OCI-LY7 (cell line): ENCODE measurements at regions not wholly inside any gene's neighbourhood (a gene's known extent, or its start where the extent isn't known, plus 50 kb on each side); places are given as distances from the start of the nearest gene placed in this dataset.

ENCODE experiments used
- BruUV-seq: library from RNA; stranded (reverse); fragments of 400-500 nt; replicated peaks from 2 replicates; lab custom pipeline; 2021; lab: Mats Ljungman, UMichigan
- CTCF ChIA-PET: fragments of 300-600 bp; sonication (Branson Sonifier 250); formaldehyde crosslinking; loops from one replicate; lab custom pipeline; 2022; ENCODE audit warnings: antibody characterized with exemption; ENCODE audit not compliant: unreplicated experiment; lab: Charles Lee
- POLR2A ChIA-PET: fragments of 300-600 bp; sonication (Branson Sonifier 250); formaldehyde crosslinking; loops from one replicate; lab custom pipeline; 2022; ENCODE audit warnings: antibody characterized with exemption; lab: Charles Lee
- DNase-seq: peaks from one replicate; pipeline ENCODE4 v3.0.0-alpha.2; 2015; ENCODE audit warnings: low spot score
- H2AFZ ChIP-seq: fragments of 200-600 bp; sonication (generic), shearing (Covaris generic); 2 replicates; pipeline ENCODE4 v1.6.1; 2014; ENCODE audit warnings: mild to moderate bottlenecking, antibody characterized with exemption, low read length, moderate library complexity
- H3K27ac ChIP-seq: fragments of 200-600 bp; sonication (generic); 2 replicates; pipeline ENCODE4 v1.5.1; 2014; ENCODE audit warnings: mixed run types, low read depth, mild to moderate bottlenecking, moderate library complexity, low read length, inconsistent platforms; ENCODE audit not compliant: poor library complexity, severe bottlenecking
- H3K36me3 ChIP-seq: fragments of 200-600 bp; sonication (generic); 2 replicates; pipeline ENCODE4 v1.6.1; 2014; ENCODE audit warnings: mild to moderate bottlenecking, antibody characterized with exemption, low read length, moderate library complexity, mixed read lengths; ENCODE audit not compliant: insufficient read depth
- H3K4me1 ChIP-seq: fragments of 200-600 bp; sonication (generic); 2 replicates; pipeline ENCODE4 v1.5.1; 2014; ENCODE audit warnings: mild to moderate bottlenecking, low read length; ENCODE audit not compliant: insufficient read depth, poor library complexity, severe bottlenecking
- H3K4me2 ChIP-seq: fragments of 200-600 bp; sonication (generic); 2 replicates; pipeline ENCODE4 v1.6.1; 2014; ENCODE audit warnings: mild to moderate bottlenecking, low read length
- H3K4me3 ChIP-seq: fragments of 200-600 bp; sonication (generic); 2 replicates; pipeline ENCODE4 v1.5.1; 2014; ENCODE audit warnings: mild to moderate bottlenecking, low read depth, low read length; ENCODE audit not compliant: poor library complexity, severe bottlenecking
- H3K79me2 ChIP-seq: fragments of 200-600 bp; sonication (generic); 2 replicates; pipeline ENCODE4 v1.6.1; 2016; ENCODE audit warnings: low read depth, mild to moderate bottlenecking, low read length, moderate library complexity, mixed read lengths; ENCODE audit not compliant: insufficient read depth
- H3K9me2 ChIP-seq: fragments of 200-600 bp; sonication (generic); 2 replicates; pipeline ENCODE4 v1.6.1; 2016; ENCODE audit warnings: mild to moderate bottlenecking, low read length, mixed read lengths; ENCODE audit not compliant: insufficient read depth
- H3K9me3 ChIP-seq: fragments of 200-600 bp; sonication (generic); 2 replicates; pipeline ENCODE4 v1.6.1; 2014; ENCODE audit warnings: mild to moderate bottlenecking, mixed run types, low read length, mixed read lengths
- H4K20me1 ChIP-seq: fragments of 200-600 bp; sonication (generic); 2 replicates; pipeline ENCODE4 v1.6.1; 2014; ENCODE audit warnings: mild to moderate bottlenecking, antibody characterized with exemption, low read length, moderate library complexity, mixed read lengths; ENCODE audit not compliant: insufficient read depth
- EZH2phosphoT487 ChIP-seq: fragments of 200-600 bp; sonication (generic); IDR thresholded peaks from 2 replicates; pipeline ENCODE4 v1.6.1; 2018; ENCODE audit warnings: low read depth, borderline replicate concordance, mild to moderate bottlenecking, mixed run types, antibody characterized with exemption, low read length, moderate library complexity, mixed read lengths
- intact Hi-C: fragments of 100-400 bp; cut with micrococcal nuclease; formaldehyde crosslinking; loops from one replicate; pipeline ENCODE4 v1.10.0; 2022; ENCODE audit not compliant: unreplicated experiment
- TF ChIP-seq, protein P1 (sequence below): fragments of 200-600 bp; sonication (generic); conservative IDR thresholded peaks from 2 replicates; pipeline ENCODE4 v1.5.1; 2014; ENCODE audit warnings: mild to moderate bottlenecking, antibody characterized with exemption, low read length, moderate library complexity, mixed read lengths

DNA sequence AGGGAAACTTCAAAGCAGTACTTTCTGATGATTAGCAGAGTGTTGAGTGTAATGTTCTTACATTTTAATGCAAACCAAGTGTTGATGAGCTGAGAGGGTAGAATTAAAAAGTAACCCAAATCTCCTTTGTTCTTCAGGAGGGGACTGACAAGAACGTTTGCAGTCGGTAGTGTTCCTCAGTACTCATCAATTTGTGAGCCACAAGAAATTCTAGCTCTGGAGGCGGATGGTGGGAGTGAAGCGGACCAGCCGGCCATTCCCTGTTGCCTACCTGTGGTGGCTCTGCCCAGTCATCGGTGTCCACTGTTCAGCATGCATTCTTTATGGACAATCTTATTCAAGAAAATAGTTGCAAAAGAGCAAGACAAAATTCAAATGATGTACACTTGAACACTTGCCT lies 438.6 kb upstream of the POU3F3 start:
- Histone ChIP-seq H3K4me3 (no peak overlapping the region), H4K20me1 (no peaks in the 10 kb centered on the region), H3K4me1 (no peaks in the 10 kb centered on the region), H3K4me2 (no peak overlapping the region), H2AFZ (no peak overlapping the region), H3K9me3 (no peaks in the 10 kb centered on the region), H3K9me2 (no peaks in the 10 kb centered on the region), H3K27ac (no peak overlapping the region), H3K36me3 (no peaks in the 10 kb centered on the region), H3K79me2 (no peaks in the 10 kb centered on the region)
- no peak for DNase-seq
- CTCF ChIA-PET: no interaction called here
- intact Hi-C loops: loop anchor here (10.0 kb wide), 1 partner anchor 460 kb away; no protein-coding TSS in a partner anchor
- POLR2A ChIA-PET: no interaction called here
- TF ChIP-seq, protein P1, sequence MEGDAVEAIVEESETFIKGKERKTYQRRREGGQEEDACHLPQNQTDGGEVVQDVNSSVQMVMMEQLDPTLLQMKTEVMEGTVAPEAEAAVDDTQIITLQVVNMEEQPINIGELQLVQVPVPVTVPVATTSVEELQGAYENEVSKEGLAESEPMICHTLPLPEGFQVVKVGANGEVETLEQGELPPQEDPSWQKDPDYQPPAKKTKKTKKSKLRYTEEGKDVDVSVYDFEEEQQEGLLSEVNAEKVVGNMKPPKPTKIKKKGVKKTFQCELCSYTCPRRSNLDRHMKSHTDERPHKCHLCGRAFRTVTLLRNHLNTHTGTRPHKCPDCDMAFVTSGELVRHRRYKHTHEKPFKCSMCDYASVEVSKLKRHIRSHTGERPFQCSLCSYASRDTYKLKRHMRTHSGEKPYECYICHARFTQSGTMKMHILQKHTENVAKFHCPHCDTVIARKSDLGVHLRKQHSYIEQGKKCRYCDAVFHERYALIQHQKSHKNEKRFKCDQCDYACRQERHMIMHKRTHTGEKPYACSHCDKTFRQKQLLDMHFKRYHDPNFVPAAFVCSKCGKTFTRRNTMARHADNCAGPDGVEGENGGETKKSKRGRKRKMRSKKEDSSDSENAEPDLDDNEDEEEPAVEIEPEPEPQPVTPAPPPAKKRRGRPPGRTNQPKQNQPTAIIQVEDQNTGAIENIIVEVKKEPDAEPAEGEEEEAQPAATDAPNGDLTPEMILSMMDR: no peak
- BruUV-seq: no TSS peak

DNA sequence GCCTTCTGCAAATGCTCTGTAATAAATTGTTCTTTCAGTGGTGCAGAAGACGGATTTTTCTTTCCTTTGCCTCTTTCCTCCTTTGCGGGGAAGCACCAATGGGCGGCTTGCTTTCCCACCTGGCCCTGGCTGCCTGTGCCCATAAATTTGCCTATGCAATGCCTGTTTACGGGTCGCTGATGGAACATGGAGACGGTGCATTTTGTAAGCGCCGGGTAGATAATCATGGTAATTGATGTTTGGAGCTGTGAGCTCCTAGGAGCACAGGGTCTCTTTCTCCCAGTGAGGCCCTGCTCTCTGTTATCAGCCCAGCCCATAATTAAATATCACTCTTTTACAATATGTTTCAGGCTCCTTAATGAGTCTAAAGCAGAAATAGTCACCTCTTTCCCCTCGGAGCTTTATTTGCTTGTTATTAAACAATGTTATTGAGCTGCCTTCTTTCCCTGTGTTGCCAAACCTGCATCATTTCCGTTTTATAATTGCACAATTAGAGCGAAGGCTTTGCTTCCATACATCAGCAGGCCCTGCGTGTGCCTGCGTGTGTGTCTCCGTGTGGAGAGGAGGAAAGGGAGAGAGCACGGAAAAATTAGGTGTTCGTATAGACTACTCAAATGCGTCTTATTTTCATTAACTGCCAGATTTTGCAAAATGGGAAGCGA lies 437.4 kb upstream of the POU3F3 start:
- no peak overlapping the region for H3K4me2 ChIP-seq
- H4K20me1 ChIP-seq: no peaks in the 10 kb centered on the region
- H3K4me3 ChIP-seq: no peak overlapping the region
- no peak overlapping the region for H2AFZ ChIP-seq
- CTCF ChIA-PET: interaction anchor here (0.5 kb wide), 1 partner anchor 60 kb away, joined by 3 read pairs; no protein-coding TSS in a partner anchor
- H3K9me2 ChIP-seq: no peaks in the 10 kb centered on the region
- H3K27ac ChIP-seq: no peak overlapping the region
- intact Hi-C loops: loop anchor here (10.0 kb wide), 1 partner anchor 458 kb away; no protein-coding TSS in a partner anchor
- H3K79me2 ChIP-seq: no peaks in the 10 kb centered on the region
- no TSS peak for BruUV-seq
- H3K36me3 ChIP-seq: no peaks in the 10 kb centered on the region
- DNase-seq: no peak
- TF ChIP-seq EZH2phosphoT487: no peak
- TF ChIP-seq, protein P1: no peak
- H3K4me1 ChIP-seq: no peaks in the 10 kb centered on the region
- H3K9me3 ChIP-seq: no peaks in the 10 kb centered on the region
- POLR2A ChIA-PET: no interaction called here

DNA sequence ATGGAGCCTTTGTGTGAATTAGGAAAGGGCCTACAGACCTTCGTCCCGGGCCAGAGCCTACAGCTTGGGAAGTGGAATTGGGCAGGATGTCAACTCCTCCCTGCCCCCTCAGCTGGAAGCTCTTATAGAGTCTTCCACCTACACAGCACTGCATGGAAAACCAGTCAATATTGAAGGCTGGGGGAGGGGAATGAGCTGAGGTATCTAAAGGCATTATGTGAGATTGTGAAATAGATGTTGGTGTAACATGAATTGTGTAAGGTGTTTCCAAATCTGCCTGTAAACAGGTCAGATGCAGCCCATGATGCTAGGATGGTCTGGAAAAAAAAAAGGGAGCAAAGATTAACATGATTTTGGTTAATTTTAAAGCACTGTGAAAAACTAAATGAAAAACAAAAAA lies 433.5 kb upstream of the POU3F3 start:
- Histone ChIP-seq H3K9me2 (no peaks in the 10 kb centered on the region), H3K79me2 (no peaks in the 10 kb centered on the region), H3K4me2 (no peak overlapping the region), H2AFZ (no peak overlapping the region), H3K27ac (no peak overlapping the region), H3K4me1 (no peaks in the 10 kb centered on the region), H3K36me3 (no peaks in the 10 kb centered on the region), H3K4me3 (no peak overlapping the region), H4K20me1 (no peaks in the 10 kb centered on the region), H3K9me3 (no peaks in the 10 kb centered on the region)
- ChIA-PET CTCF (no interaction called here), POLR2A (interaction anchor here (0.7 kb wide), 1 partner anchor 43 kb away, joined by 3 read pairs; no protein-coding TSS in a partner anchor)
- no TSS peak for BruUV-seq
- DNase-seq: no peak
- TF ChIP-seq, protein P1: no peak
- no peak for TF ChIP-seq EZH2phosphoT487
- intact Hi-C loops: no loop called here
